A673 (cell line): ENCODE measurements at regions not wholly inside any gene's neighbourhood (a gene's known extent, or its start where the extent isn't known, plus 50 kb on each side); places are given as distances from the start of the nearest gene placed in this dataset.

Experiments
- BruUV-seq: library from RNA; stranded (reverse); fragments of 400-500 nt; replicated peaks from 2 replicates; lab custom pipeline; 2021; lab: Mats Ljungman, UMichigan
- CTCF ChIA-PET: fragments of 300-600 bp; sonication (Branson Sonifier 250); formaldehyde crosslinking; loops from one replicate; lab custom pipeline; 2022; ENCODE audit warnings: antibody characterized with exemption; lab: Charles Lee
- POLR2A ChIA-PET: fragments of 300-600 bp; sonication (Branson Sonifier 250); formaldehyde crosslinking; loops from one replicate; lab custom pipeline; 2022; ENCODE audit warnings: antibody characterized with exemption; ENCODE audit not compliant: low non-redundant PET; lab: Charles Lee
- DNase-seq: peaks from one replicate; pipeline ENCODE4 v3.0.0-alpha.2; 2015; ENCODE audit warnings: low spot score
- H3K27ac ChIP-seq: fragments of 200-600 bp; sonication (generic); 2 replicates; pipeline ENCODE4 v1.5.1; 2016; ENCODE audit warnings: mixed run types, low read depth, mild to moderate bottlenecking, mixed read lengths, antibody characterized with exemption, low read length; ENCODE audit not compliant: poor library complexity, severe bottlenecking
- H3K27me3 ChIP-seq: fragments of 200-600 bp; sonication (generic); replicated peaks from 2 replicates; pipeline ENCODE4 v1.6.1; 2017; ENCODE audit warnings: mixed run types, low read depth, mild to moderate bottlenecking, mixed read lengths, antibody characterized with exemption, low read length; ENCODE audit not compliant: insufficient read depth, poor library complexity
- H3K36me3 ChIP-seq: fragments of 200-600 bp; sonication (generic); 2 replicates; pipeline ENCODE4 v1.6.1; 2016; ENCODE audit warnings: mixed run types, mild to moderate bottlenecking, mixed read lengths, antibody characterized with exemption, low read length; ENCODE audit not compliant: insufficient read depth, poor library complexity, severe bottlenecking
- H3K4me1 ChIP-seq: fragments of 200-600 bp; sonication (generic); 2 replicates; pipeline ENCODE4 v1.6.1; 2017; ENCODE audit warnings: mixed run types, mild to moderate bottlenecking, mixed read lengths, antibody characterized with exemption, low read length; ENCODE audit not compliant: insufficient read depth, poor library complexity, severe bottlenecking
- H3K4me3 ChIP-seq: fragments of 200-600 bp; sonication (generic); 2 replicates; pipeline ENCODE4 v1.5.1; 2016; ENCODE audit warnings: low read depth, mixed run types, mild to moderate bottlenecking, mixed read lengths, low read length; ENCODE audit not compliant: poor library complexity, severe bottlenecking
- H3K9me3 ChIP-seq: fragments of 200-600 bp; sonication (generic); 2 replicates; pipeline ENCODE4 v1.6.1; 2016; ENCODE audit warnings: mixed run types, low read depth, mild to moderate bottlenecking, mixed read lengths, antibody characterized with exemption, low read length; ENCODE audit not compliant: poor library complexity, severe bottlenecking
- CTCF ChIP-seq: fragments of 300-800, 200-600 bp; sonication (generic); conservative IDR thresholded peaks from 2 replicates; pipeline ENCODE4 v1.5.1; 2017; ENCODE audit warnings: low read depth, mild to moderate bottlenecking, antibody characterized with exemption, low read length, moderate library complexity, mixed read lengths
- EZH2 ChIP-seq: fragments of 200-600 bp; sonication (generic); IDR thresholded peaks from 2 replicates; pipeline ENCODE4 v1.6.1; 2017; ENCODE audit warnings: borderline replicate concordance, low read depth, mild to moderate bottlenecking, mixed read lengths, antibody characterized with exemption, low read length; ENCODE audit not compliant: poor library complexity, severe bottlenecking
- intact Hi-C: fragments of 100-400 bp; cut with micrococcal nuclease; formaldehyde crosslinking; loops from one replicate; pipeline ENCODE4 v1.10.0; 2022; ENCODE audit not compliant: unreplicated experiment

DNA sequence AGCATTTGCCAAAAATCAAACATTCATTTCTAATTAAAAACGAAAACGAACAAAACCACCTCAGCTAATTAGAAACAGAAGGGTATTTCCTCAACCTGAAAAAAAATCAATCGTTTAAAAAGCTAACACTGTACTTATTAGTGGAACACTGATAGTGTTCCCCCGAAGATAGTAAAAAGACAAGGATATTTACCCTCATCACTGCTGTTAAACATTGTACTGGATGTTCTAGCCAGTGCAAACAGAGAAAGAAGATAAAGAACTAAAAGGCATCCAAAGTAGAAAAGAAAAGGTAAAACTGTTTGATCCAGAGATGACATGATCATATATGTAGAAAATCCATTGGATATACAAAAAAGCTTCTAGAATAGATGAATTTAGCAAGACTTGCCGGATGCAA, 508.3 kb downstream of the DMRTA1 start:
- no TSS peak for BruUV-seq
- POLR2A ChIA-PET: no interaction called here

DNA sequence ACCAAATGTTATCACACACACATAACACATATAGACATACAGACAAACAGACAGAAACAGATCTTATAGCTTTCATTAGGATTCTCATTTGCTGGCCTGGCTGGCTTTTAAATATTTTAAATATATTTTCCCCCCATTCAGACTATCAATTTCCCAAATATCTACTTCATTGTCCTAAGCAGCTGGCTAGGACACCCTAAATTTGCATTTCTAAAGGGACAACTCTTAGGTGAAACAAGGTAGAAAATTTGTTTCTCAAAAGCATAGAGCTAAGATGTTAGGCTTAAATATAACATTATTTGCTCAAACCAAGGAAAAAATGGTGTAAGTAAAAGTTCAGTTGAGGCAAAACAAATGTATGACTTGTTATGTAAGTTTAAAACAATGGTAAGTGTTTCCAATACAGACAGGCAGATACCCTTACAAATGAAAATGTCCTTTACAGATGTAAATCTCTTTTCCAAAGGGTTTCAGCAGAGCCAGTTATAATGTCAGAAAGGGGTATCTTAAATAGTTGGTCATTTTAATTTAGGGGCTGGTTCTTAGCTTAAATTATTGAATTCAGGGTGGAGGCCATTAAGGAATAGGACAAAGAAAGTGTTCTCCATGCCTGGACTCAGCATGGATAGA, 522.8 kb downstream of the DMRTA1 start:
- ChIA-PET POLR2A (no interaction called here), CTCF (no interaction called here)
- no TSS peak for BruUV-seq
- Histone ChIP-seq H3K4me3 (no peak overlapping the region), H3K4me1 (no peaks in the 10 kb centered on the region), H3K27ac (no peak overlapping the region), H3K27me3 (no peaks in the 10 kb centered on the region), H3K9me3 (no peaks in the 10 kb centered on the region), H3K36me3 (no peaks in the 10 kb centered on the region)
- TF ChIP-seq CTCF: no peak
- no peak for TF ChIP-seq EZH2
- DNase-seq: no peak
- intact Hi-C loops: no loop called here

More for the DNA sequence above, 508.3 kb downstream of the DMRTA1 start:
- intact Hi-C loops: no loop called here
- CTCF ChIA-PET: no interaction called here
- no peaks in the 10 kb centered on the region for H3K9me3 ChIP-seq
- no peaks in the 10 kb centered on the region for H3K4me1 ChIP-seq
- DNase-seq: no peak
- H3K36me3 ChIP-seq: no peaks in the 10 kb centered on the region
- no peaks in the 10 kb centered on the region for H3K27me3 ChIP-seq
- TF ChIP-seq EZH2 (no peak), CTCF (no peak)
- H3K27ac ChIP-seq: no peak overlapping the region
- no peak overlapping the region for H3K4me3 ChIP-seq

- Histone ChIP-seq H3K4me1 (no peaks in the 10 kb centered on the region), H3K36me3 (no peaks in the 10 kb centered on the region), H3K9me3 (no peaks in the 10 kb centered on the region), H3K27ac (no peak overlapping the region), H3K4me3 (no peak overlapping the region), H3K27me3 (no peaks in the 10 kb centered on the region)
- POLR2A ChIA-PET: no interaction called here
- CTCF ChIA-PET: no interaction called here
- intact Hi-C loops: no loop called here
- no peak for DNase-seq
- BruUV-seq: no TSS peak
- no peak for TF ChIP-seq EZH2
- TF ChIP-seq CTCF: no peak
These were observed 523.9 kb downstream of the DMRTA1 start for GRCh38 chr9:22970434-22970975.
